Activated naive CD8-positive, alpha-beta T cell treated with anti-CD3 and anti-CD28 coated beads, Interleukin-2, amount 10 ng/mL, durations not matched to agents 7 days and 5 days (primary cell): ENCODE measurements at regions not wholly inside any gene's neighbourhood (a gene's known extent, or its start where the extent isn't known, plus 50 kb on each side); places are given as distances from the start of the nearest gene placed in this dataset.

Source experiments
- ATAC-seq: fragments of 150-1000 bp; cut with Tn5 transposase; one replicate; pipeline ENCODE4 v1.10.0; 2021; ENCODE audit warnings: low read depth, moderate library complexity
- POLR2A ChIA-PET: fragments of 350-600 bp; sonication (Branson Sonifier 250); formaldehyde crosslinking; loops from one replicate; lab custom pipeline; 2021; ENCODE audit warnings: antibody characterized with exemption; lab: Charles Lee
- DNase-seq: peaks from one replicate; pipeline ENCODE4 v3.0.0; 2021
- H3K27ac Mint-ChIP-seq: one replicate; pipeline ENCODE4 v1.8.0; 2022; ENCODE audit warnings: mild to moderate bottlenecking, mixed read lengths
- H3K27me3 Mint-ChIP-seq: one replicate; pipeline ENCODE4 v1.8.0; 2022; ENCODE audit warnings: mild to moderate bottlenecking, moderate library complexity, mixed read lengths
- H3K36me3 Mint-ChIP-seq: one replicate; pipeline ENCODE4 v1.8.0; 2021; ENCODE audit warnings: mild to moderate bottlenecking, mixed read lengths
- H3K4me1 Mint-ChIP-seq: one replicate; pipeline ENCODE4 v1.8.0; 2021; ENCODE audit warnings: mixed read lengths
- H3K4me3 Mint-ChIP-seq: one replicate; pipeline ENCODE4 v1.8.0; 2022; ENCODE audit warnings: mild to moderate bottlenecking, moderate library complexity, mixed read lengths
- H3K9me3 Mint-ChIP-seq: one replicate; pipeline ENCODE4 v1.8.0; 2021; ENCODE audit warnings: mixed read lengths

DNA sequence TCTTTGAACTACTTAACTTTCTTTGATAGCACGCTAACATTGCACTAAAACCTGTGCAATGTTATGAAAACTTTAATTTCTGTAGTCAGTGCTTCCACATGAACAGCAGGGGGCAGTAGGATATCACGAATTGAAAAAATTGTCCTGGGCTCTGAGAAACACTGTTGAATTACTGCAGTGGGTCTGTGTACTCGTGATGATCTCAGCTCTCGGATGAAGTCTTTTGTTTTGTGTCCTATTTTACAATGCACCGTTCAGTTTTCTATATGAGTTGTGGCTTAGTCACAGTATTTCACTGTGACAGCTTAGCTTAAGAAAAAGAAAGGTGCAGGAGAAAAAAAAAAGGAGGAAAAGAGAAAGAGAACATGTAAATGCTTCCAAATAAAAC, 141.3 kb upstream of the CCDC54 start:
- Mint-ChIP-seq H3K4me1 (peaks cover 7% of the 10 kb centered on the region), H3K4me3 (peak overlapping the region; percentile 75), H3K36me3 (no peaks in the 10 kb centered on the region), H3K9me3 (no peaks in the 10 kb centered on the region), H3K27me3 (peaks cover 23% of the 10 kb centered on the region), H3K27ac (peak overlapping the region; percentile 44)
- POLR2A ChIA-PET = no interaction called here
- DNase-seq = no peak
- peak; percentile 57 for ATAC-seq

DNA sequence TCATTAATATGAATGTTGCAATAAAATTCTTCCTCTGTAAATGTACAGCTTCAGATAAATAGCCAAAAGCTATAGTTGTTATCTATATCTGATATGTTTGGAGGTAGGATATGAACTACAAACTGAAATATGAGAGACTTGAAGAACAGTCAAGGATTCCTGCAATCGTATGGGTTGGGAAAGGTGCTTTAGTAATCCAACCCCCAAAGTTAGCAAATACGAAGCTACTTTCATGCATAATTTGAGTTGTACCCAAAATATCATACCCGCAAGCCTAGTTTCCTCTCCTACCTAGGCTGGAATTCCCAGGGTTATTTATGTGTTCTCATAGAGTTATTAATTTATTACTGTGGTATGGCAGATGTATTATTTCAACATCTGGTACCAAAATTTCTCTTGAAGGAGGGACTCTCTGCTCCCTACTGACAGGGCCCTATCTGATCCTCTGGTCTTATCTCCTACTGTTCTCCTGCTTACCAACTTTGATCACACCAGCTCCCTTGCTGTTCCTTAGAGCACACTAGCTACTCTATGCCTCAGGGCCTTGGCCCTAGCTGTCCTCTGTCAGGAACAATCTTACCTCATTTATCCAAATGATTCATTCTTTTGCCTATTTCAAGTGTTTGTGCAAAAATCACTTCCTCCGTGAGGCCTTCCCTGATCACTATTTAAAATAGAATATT, 140.4 kb upstream of the CCDC54 start:
- H3K36me3 Mint-ChIP-seq = no peaks in the 10 kb centered on the region
- peaks cover 12% of the 10 kb centered on the region for H3K4me1 Mint-ChIP-seq
- H3K9me3 Mint-ChIP-seq = no peaks in the 10 kb centered on the region
- H3K27me3 Mint-ChIP-seq = peaks cover 17% of the 10 kb centered on the region
- no peak for ATAC-seq
- DNase-seq = no peak
- no peak overlapping the region for H3K27ac Mint-ChIP-seq
- no peak overlapping the region for H3K4me3 Mint-ChIP-seq
- POLR2A ChIA-PET = no interaction called here

GRCh38 chr3:107238787-107239186, 138.5 kb upstream of the CCDC54 start:
- Mint-ChIP-seq H3K4me1 (peaks cover 13% of the 10 kb centered on the region), H3K27me3 (peaks cover 12% of the 10 kb centered on the region), H3K27ac (no peak overlapping the region), H3K4me3 (no peak overlapping the region), H3K9me3 (no peaks in the 10 kb centered on the region), H3K36me3 (peaks cover 2% of the 10 kb centered on the region)
- ATAC-seq (no peak), DNase-seq (no peak)
- POLR2A ChIA-PET = no interaction called here

DNA sequence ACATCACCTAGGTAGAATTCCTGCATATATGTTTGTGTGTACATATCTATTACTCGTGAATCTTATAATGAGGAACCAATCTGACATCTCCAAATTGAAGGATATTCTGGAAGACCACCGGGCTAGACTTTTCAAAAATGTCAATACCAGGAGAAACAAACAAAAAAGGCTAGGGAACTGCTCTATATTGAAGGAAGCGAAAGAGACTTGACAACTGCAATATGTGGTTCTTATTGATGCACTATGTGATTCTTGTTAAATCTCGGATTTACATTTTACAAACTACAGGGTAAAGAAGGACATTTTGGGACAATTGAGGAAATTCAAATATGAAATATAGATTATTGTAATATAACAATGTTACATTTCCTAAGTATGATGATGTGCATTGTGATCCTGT, 137.5 kb upstream of the CCDC54 start:
- Mint-ChIP-seq H3K9me3 (no peaks in the 10 kb centered on the region), H3K27ac (no peak overlapping the region), H3K4me1 (peaks cover 13% of the 10 kb centered on the region), H3K36me3 (peaks cover 2% of the 10 kb centered on the region), H3K4me3 (peak overlapping the region; percentile 54), H3K27me3 (peaks cover 12% of the 10 kb centered on the region)
- POLR2A ChIA-PET = no interaction called here
- DNase-seq (no peak), ATAC-seq (no peak)

GRCh38 chr3:107240183-107241091, 136.8 kb upstream of the CCDC54 start:
- Mint-ChIP-seq H3K4me1 (peaks cover 13% of the 10 kb centered on the region), H3K36me3 (peaks cover 2% of the 10 kb centered on the region), H3K27me3 (peaks cover 12% of the 10 kb centered on the region), H3K9me3 (no peaks in the 10 kb centered on the region), H3K4me3 (peak overlapping the region; percentile 94), H3K27ac (peak overlapping the region; percentile 54)
- DNase-seq (peak; percentile 85), ATAC-seq (peak; percentile 97)
- POLR2A ChIA-PET = no interaction called here

DNA sequence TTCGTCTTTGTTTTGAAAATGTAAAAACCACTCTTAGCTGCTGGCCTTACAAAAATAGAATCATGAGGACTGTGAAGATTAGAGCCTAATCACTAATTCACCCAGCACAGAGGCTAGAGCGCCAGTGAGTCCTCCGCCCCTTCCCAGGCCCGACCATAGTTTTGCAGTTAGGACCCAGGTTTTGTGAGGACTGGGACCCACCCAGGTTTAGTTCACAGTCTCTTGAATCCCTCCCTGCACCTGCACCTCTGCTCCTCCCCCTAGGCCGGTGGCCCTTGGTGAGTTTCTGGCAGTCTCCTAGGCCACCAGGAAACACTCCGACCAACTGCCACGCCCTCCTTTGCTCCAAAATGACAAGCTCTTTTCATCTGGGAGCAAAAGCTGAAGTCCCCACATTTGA, 136.0 kb upstream of the CCDC54 start:
- no peak for ATAC-seq
- Mint-ChIP-seq H3K9me3 (no peaks in the 10 kb centered on the region), H3K4me3 (peak overlapping the region; percentile 94), H3K27ac (peak overlapping the region; percentile 54), H3K4me1 (peaks cover 8% of the 10 kb centered on the region), H3K36me3 (peaks cover 2% of the 10 kb centered on the region), H3K27me3 (peaks cover 12% of the 10 kb centered on the region)
- POLR2A ChIA-PET = no interaction called here
- peak; percentile 32 for DNase-seq

GRCh38 chr3:107242579-107242978, 134.7 kb upstream of the CCDC54 start:
- no peaks in the 10 kb centered on the region for H3K9me3 Mint-ChIP-seq
- no peak for DNase-seq
- peaks cover 8% of the 10 kb centered on the region for H3K4me1 Mint-ChIP-seq
- H3K36me3 Mint-ChIP-seq = peaks cover 2% of the 10 kb centered on the region
- H3K4me3 Mint-ChIP-seq = no peak overlapping the region
- peaks cover 7% of the 10 kb centered on the region for H3K27me3 Mint-ChIP-seq
- no peak for ATAC-seq
- no peak overlapping the region for H3K27ac Mint-ChIP-seq
- POLR2A ChIA-PET = no interaction called here

GRCh38 chr3:107247116-107247515, 130.1 kb upstream of the CCDC54 start:
- Mint-ChIP-seq H3K4me1 (peaks cover 1% of the 10 kb centered on the region), H3K9me3 (no peaks in the 10 kb centered on the region), H3K4me3 (no peak overlapping the region), H3K27me3 (no peaks in the 10 kb centered on the region), H3K36me3 (peaks cover 2% of the 10 kb centered on the region), H3K27ac (no peak overlapping the region)
- ATAC-seq (no peak), DNase-seq (no peak)
- POLR2A ChIA-PET = no interaction called here

DNA sequence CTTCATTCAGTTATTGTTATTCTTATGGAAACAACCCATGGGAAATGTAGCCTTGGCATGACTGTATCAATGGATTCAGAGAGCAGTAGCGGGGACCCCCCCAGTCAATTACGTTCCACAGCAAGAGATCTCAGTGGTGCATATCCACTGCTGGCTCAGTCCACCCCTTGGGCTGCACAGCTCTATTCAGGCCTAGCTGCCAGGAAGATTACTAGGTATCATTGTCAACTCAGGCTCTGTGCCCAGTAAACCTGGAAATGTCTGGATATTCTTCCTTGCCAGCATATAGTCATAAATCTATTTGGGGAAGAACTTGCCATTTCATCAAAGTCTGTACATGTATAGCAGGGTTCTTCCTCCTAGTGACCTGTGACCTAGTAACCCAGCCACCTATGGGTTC, 128.1 kb upstream of the CCDC54 start:
- ATAC-seq = no peak

DNA sequence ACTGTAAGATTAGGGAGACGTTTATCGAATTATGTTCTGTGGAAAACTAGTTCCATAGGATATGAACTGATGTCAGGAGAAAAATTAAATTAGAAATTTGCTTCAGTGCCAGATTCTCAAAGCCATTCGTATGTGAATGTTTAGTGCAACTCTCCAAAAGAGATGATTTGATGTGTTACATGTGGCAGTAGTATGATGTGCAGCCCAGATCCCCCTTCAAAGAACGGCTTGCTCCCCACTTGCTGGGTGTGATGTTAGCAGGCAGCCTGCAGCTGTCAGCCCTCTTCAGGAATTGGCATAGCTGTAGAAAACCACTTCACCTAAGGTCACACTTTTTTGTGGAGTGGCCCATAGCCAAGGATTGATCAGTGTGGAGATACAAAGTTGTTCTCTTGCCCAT, 127.0 kb upstream of the CCDC54 start:
- Mint-ChIP-seq H3K27me3 (peaks cover 13% of the 10 kb centered on the region), H3K9me3 (no peaks in the 10 kb centered on the region), H3K4me1 (no peaks in the 10 kb centered on the region), H3K27ac (no peak overlapping the region), H3K36me3 (no peaks in the 10 kb centered on the region), H3K4me3 (no peak overlapping the region)
- POLR2A ChIA-PET = no interaction called here
- ATAC-seq (no peak), DNase-seq (no peak)

More for the DNA sequence above, 128.1 kb upstream of the CCDC54 start:
- Mint-ChIP-seq H3K27ac (no peak overlapping the region), H3K27me3 (peaks cover 6% of the 10 kb centered on the region), H3K9me3 (no peaks in the 10 kb centered on the region), H3K4me3 (no peak overlapping the region), H3K36me3 (no peaks in the 10 kb centered on the region), H3K4me1 (no peaks in the 10 kb centered on the region)
- POLR2A ChIA-PET = no interaction called here
- DNase-seq = no peak

DNA sequence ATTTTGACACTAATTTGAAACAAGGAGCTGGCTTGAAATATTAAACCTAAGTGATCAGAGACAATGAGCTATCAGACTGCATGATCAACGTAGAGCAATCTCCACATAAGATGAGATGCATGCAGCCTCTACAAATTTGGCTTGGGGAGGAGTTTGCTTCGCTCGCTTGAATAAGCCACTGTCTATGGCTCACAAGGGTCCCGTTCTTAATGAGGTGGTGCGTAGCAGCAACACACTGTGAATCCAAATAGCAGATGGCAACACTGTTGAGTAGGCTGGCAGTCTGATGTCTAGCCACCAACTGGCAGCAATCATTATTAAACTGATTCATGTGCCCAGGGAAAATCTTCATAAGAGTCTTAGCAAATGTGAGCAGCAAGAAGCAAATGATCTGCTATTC, 125.4 kb upstream of the CCDC54 start:
- DNase-seq = no peak
- Mint-ChIP-seq H3K9me3 (no peaks in the 10 kb centered on the region), H3K36me3 (no peaks in the 10 kb centered on the region), H3K4me3 (no peak overlapping the region), H3K4me1 (no peaks in the 10 kb centered on the region), H3K27me3 (peaks cover 14% of the 10 kb centered on the region), H3K27ac (no peak overlapping the region)
- ATAC-seq = no peak
- POLR2A ChIA-PET = no interaction called here

DNA sequence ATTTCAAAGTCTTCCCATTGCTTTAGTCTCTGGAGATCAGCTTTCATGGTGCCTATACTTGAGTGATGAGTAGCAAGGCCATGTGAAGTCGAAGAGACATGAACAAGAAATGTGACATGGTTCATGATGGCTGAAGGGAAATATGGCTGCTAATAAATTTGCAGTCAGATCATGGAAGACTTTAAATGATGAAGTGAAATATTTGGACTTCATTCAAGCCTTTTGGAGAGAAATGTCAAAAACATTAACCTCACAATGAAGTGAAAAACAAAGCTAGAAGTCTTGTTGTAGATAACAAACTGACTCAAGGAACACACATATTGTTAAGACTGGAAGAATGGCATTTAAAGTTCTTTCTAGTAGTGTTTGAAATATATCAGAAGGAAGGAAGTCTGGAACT, 120.3 kb upstream of the CCDC54 start:
- H3K27ac Mint-ChIP-seq = no peak overlapping the region
- no peaks in the 10 kb centered on the region for H3K4me1 Mint-ChIP-seq
- no peaks in the 10 kb centered on the region for H3K36me3 Mint-ChIP-seq
- ATAC-seq = no peak
- H3K27me3 Mint-ChIP-seq = peaks cover 32% of the 10 kb centered on the region
- no peaks in the 10 kb centered on the region for H3K9me3 Mint-ChIP-seq
- DNase-seq = no peak
- H3K4me3 Mint-ChIP-seq = no peak overlapping the region
- POLR2A ChIA-PET = no interaction called here

GRCh38 chr3:107258300-107258699, 118.9 kb upstream of the CCDC54 start:
- H3K27me3 Mint-ChIP-seq = peaks cover 32% of the 10 kb centered on the region
- no peaks in the 10 kb centered on the region for H3K9me3 Mint-ChIP-seq
- no peak overlapping the region for H3K4me3 Mint-ChIP-seq
- ATAC-seq = no peak
- peaks cover 3% of the 10 kb centered on the region for H3K4me1 Mint-ChIP-seq
- no peaks in the 10 kb centered on the region for H3K36me3 Mint-ChIP-seq
- H3K27ac Mint-ChIP-seq = no peak overlapping the region
- POLR2A ChIA-PET = no interaction called here
- DNase-seq = no peak

- DNase-seq (no peak), ATAC-seq (no peak)
- Mint-ChIP-seq H3K27ac (no peak overlapping the region), H3K9me3 (no peaks in the 10 kb centered on the region), H3K36me3 (no peaks in the 10 kb centered on the region), H3K4me1 (peaks cover 3% of the 10 kb centered on the region), H3K27me3 (peaks cover 19% of the 10 kb centered on the region), H3K4me3 (no peak overlapping the region)
- POLR2A ChIA-PET = no interaction called here
Measured at GRCh38 chr3:107260207-107260606, 117.0 kb upstream of the CCDC54 start.
